PC-3 (cell line): ENCODE measurements at regions not wholly inside any gene's neighbourhood (a gene's known extent, or its start where the extent isn't known, plus 50 kb on each side); places are given as distances from the start of the nearest gene placed in this dataset.

Source experiments
- EZH2 ChIP-seq: fragments of 300-600 bp; sonication (generic); IDR thresholded peaks from one replicate; pipeline ENCODE4 v1.6.1; 2017; ENCODE audit warnings: antibody characterized with exemption, mild to moderate bottlenecking, low read length; ENCODE audit not compliant: unreplicated experiment
- EZH2phosphoT487 ChIP-seq: fragments of 300-600 bp; sonication (generic); IDR thresholded peaks from 2 replicates; pipeline ENCODE4 v1.6.1; 2018; ENCODE audit warnings: mild to moderate bottlenecking, antibody characterized with exemption, low read length, borderline replicate concordance
- TF ChIP-seq, protein P1 (sequence below): fragments of 300-600 bp; sonication (generic); conservative IDR thresholded peaks from 2 replicates; pipeline ENCODE4 v1.5.1; 2017; ENCODE audit warnings: antibody characterized with exemption, low read depth, mild to moderate bottlenecking, low read length

DNA sequence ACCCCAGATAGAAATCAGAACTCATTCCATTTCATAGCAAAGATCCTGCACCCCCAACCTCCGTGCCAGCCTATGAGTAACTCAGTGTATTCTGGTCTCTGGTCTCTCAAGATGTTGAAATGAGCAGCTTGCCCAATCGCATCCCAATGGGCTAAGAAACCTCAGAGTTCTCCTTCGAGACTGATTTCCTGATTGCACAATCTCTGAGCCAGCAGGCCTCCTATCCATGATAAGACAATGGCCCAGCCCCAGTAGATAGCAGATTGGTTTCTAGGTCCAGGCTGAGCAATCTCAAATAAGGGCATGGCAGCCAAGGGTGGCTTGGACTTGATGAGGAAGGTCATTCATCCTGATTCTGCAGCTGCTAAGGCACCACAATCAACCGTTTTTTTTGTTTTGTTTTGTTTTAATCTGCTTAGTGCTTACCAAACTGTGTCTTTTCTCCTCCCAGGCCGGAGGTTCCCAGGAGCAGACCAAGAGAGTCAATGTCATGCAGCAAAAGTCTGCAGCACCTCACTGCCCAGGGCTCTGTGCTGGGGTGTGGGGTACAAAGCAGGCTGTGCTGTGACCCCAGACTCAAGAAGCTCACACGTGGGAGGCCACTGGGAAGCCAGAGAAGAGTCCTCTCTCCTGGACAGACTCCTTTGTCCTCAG is 125.1 kb upstream of the NXT1 start:
- TF ChIP-seq, protein P1, sequence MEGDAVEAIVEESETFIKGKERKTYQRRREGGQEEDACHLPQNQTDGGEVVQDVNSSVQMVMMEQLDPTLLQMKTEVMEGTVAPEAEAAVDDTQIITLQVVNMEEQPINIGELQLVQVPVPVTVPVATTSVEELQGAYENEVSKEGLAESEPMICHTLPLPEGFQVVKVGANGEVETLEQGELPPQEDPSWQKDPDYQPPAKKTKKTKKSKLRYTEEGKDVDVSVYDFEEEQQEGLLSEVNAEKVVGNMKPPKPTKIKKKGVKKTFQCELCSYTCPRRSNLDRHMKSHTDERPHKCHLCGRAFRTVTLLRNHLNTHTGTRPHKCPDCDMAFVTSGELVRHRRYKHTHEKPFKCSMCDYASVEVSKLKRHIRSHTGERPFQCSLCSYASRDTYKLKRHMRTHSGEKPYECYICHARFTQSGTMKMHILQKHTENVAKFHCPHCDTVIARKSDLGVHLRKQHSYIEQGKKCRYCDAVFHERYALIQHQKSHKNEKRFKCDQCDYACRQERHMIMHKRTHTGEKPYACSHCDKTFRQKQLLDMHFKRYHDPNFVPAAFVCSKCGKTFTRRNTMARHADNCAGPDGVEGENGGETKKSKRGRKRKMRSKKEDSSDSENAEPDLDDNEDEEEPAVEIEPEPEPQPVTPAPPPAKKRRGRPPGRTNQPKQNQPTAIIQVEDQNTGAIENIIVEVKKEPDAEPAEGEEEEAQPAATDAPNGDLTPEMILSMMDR, result no peak
- TF ChIP-seq EZH2phosphoT487 (no peak), EZH2 (no peak)
